ENCODE measurements at regions not wholly inside any gene's neighbourhood (a gene's known extent, or its start where the extent isn't known, plus 50 kb on each side); places are given as distances from the start of the nearest gene placed in this dataset.

- Histone ChIP-seq H3K4me2 (ENCODE audit: insufficient read depth, insufficient read length, low read length) (no peak overlapping the region), H4K91ac (ENCODE audit: insufficient read length, low read depth, low read length) (no peak overlapping the region), H4K8ac (replicated peaks; ENCODE audit: insufficient read length, low read depth, low read length) (no peak overlapping the region), H3K23ac (ENCODE audit: insufficient read length, low read depth, low read length) (no peak overlapping the region), H3K79me1 (ENCODE audit: insufficient read depth, low read depth, low read length, poor library complexity, severe bottlenecking) (no peaks in the 10 kb centered on the region), H4K20me1 (ENCODE audit: control insufficient read depth, insufficient read depth, insufficient read length) (no peaks in the 10 kb centered on the region), H3K27me3 (ENCODE audit: insufficient read depth, low read length) (no peaks in the 10 kb centered on the region), H2BK12ac (ENCODE audit: insufficient read length, low read depth, low read length) (no peak overlapping the region), H3K9me3 (ENCODE audit: control insufficient read depth, low read depth, low read length) (no peaks in the 10 kb centered on the region), H3T11ph (ENCODE audit: low read length) (no peak overlapping the region), H3K79me2 (ENCODE audit: insufficient read depth, low read length) (no peaks in the 10 kb centered on the region), H2AK5ac (ENCODE audit: insufficient read length, low read length) (no peak overlapping the region), H3K9ac (ENCODE audit: extremely low read depth, insufficient read length, low read length) (no peak overlapping the region), H3K4me1 (ENCODE audit: insufficient read depth, low read length) (no peaks in the 10 kb centered on the region), H2BK20ac (ENCODE audit: low read depth, low read length, poor library complexity, severe bottlenecking) (no peak overlapping the region), H2AFZ (ENCODE audit: low read length) (no peak overlapping the region), H3K27ac (ENCODE audit: insufficient read length, low read depth, low read length) (no peak overlapping the region), H3K4ac (ENCODE audit: low read depth, low read length) (no peak overlapping the region), H2BK120ac (ENCODE audit: low read depth, low read length, poor library complexity, severe bottlenecking) (no peak overlapping the region), H3K23me2 (ENCODE audit: insufficient read length, low read depth, low read length, poor library complexity, severe bottlenecking) (no peaks in the 10 kb centered on the region), H3K56ac (ENCODE audit: insufficient read length, low read depth, low read length) (no peak overlapping the region), H3K14ac (ENCODE audit: insufficient read depth, low read length) (no peak overlapping the region), H2BK5ac (ENCODE audit: insufficient read length, low read length) (no peak overlapping the region), H3K18ac (ENCODE audit: insufficient read length, low read depth, low read length) (no peak overlapping the region), H4K5ac (ENCODE audit: insufficient read length, low read depth, low read length) (no peak overlapping the region), H2BK15ac (ENCODE audit: low read depth, low read length) (no peak overlapping the region)
- H3K4me3 Mint-ChIP-seq = no peak overlapping the region
- DNase-seq = no peak
- H3K4me1 Mint-ChIP-seq = no peaks in the 10 kb centered on the region
- no peaks in the 10 kb centered on the region for H3K27me3 Mint-ChIP-seq (ENCODE audit: low read depth)
- WGBS (ENCODE audit: extremely low coverage, insufficient read length, low lambda C conversion rate) = no CpG with 5 or more reads among the region's 1 CpG
- H3K9me3 Mint-ChIP-seq = peaks cover 4 to 6% of the 10 kb centered on the region in 2 experiments; a peak in 4 of 5 replicates
- no peak overlapping the region for H3K27ac Mint-ChIP-seq
- TF ChIP-seq CTCF (conservative IDR thresholded peaks at IDR 0.05) = no peak
- no peaks in the 10 kb centered on the region; a peak in 1 of 7 replicates for H3K36me3 Mint-ChIP-seq (ENCODE audit: insufficient read depth in 1 of 3, low read depth in 3 of 3)
Measured at GRCh38 chr4:106679063-106679462, 310.5 kb upstream of the GIMD1 start.

Data from H9 (cell line).